ENCODE measurements at regions not wholly inside any gene's neighbourhood (a gene's known extent, or its start where the extent isn't known, plus 50 kb on each side); places are given as distances from the start of the nearest gene placed in this dataset.

DNA sequence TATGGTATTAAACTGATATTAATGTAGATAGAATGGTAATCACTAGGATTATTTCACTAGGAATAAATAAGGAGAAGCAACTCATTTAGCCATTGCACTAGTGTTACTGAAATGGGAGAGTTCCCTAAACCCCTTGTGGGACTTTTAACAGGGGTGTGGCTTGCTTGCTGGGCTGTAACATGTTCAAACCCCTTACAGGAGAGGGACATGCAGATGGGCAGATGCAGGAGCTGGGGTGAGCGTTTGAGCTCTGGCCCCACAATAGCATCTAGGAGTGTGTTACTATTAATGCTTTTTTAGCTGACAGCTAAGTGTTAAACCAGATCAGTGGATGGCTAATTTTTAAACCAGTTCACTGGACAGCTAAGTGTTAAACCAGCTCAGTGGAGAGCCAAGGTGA is 89.3 kb upstream of the ST8SIA4 start:
- TF ChIP-seq POLR2A (IDR thresholded peaks at IDR 0.05; ENCODE audit: control extremely low read depth in 1 of 2, low read depth in 2 of 2, low read length in 2 of 2) = no peak
- TF ChIP-seq, protein P1, sequence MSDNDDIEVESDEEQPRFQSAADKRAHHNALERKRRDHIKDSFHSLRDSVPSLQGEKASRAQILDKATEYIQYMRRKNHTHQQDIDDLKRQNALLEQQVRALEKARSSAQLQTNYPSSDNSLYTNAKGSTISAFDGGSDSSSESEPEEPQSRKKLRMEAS (IDR thresholded peaks at IDR 0.05) = no peak
- TF ChIP-seq, protein P2, sequence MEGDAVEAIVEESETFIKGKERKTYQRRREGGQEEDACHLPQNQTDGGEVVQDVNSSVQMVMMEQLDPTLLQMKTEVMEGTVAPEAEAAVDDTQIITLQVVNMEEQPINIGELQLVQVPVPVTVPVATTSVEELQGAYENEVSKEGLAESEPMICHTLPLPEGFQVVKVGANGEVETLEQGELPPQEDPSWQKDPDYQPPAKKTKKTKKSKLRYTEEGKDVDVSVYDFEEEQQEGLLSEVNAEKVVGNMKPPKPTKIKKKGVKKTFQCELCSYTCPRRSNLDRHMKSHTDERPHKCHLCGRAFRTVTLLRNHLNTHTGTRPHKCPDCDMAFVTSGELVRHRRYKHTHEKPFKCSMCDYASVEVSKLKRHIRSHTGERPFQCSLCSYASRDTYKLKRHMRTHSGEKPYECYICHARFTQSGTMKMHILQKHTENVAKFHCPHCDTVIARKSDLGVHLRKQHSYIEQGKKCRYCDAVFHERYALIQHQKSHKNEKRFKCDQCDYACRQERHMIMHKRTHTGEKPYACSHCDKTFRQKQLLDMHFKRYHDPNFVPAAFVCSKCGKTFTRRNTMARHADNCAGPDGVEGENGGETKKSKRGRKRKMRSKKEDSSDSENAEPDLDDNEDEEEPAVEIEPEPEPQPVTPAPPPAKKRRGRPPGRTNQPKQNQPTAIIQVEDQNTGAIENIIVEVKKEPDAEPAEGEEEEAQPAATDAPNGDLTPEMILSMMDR (IDR thresholded peaks at IDR 0.05; ENCODE audit: control extremely low read depth in 1 of 3, insufficient read depth in 1 of 3, low read depth in 1 of 3, low read length in 3 of 3) = no peak

All from H1 (cell line).